Activated effector memory CD4-positive, alpha-beta T cell treated with anti-CD3 and anti-CD28 coated beads, Interleukin-2, amount 50 U/mL, for 16 hours (primary cell): ENCODE measurements at regions not wholly inside any gene's neighbourhood (a gene's known extent, or its start where the extent isn't known, plus 50 kb on each side); places are given as distances from the start of the nearest gene placed in this dataset.
"Not testable (repeated sequence)": the region's sequence is repeated elsewhere in the genome, so short reads cannot be mapped to it uniquely, and the experiment has no call there.

Experiments used
- DNase-seq: peaks from one replicate; pipeline ENCODE4 v3.0.0-alpha.2; 2020

GRCh38 chr15:39414201-39414600 is 166.7 kb upstream of the THBS1 start:
- DNase-seq: no peak

- DNase-seq: no peak
Observed at GRCh38 chr15:39415634-39416033, 165.2 kb upstream of the THBS1 start.

GRCh38 chr15:39416258-39416657 is 164.6 kb upstream of the THBS1 start:
- no peak for DNase-seq

- DNase-seq: no peak
Observed at GRCh38 chr15:39417366-39418134, 163.3 kb upstream of the THBS1 start.

GRCh38 chr15:39419651-39420050 is 161.2 kb upstream of the THBS1 start:
- no peak for DNase-seq

- not testable (repeated sequence) for DNase-seq
Observed at GRCh38 chr15:39420123-39420852, 160.6 kb upstream of the THBS1 start.

- DNase-seq: not testable (repeated sequence)
Observed at GRCh38 chr15:39420853-39421192, 160.1 kb upstream of the THBS1 start.

GRCh38 chr15:39426552-39427532 is 154.0 kb upstream of the THBS1 start:
- DNase-seq: peak; percentile 87

- no peak for DNase-seq
Observed at GRCh38 chr15:39427705-39428104, 153.2 kb upstream of the THBS1 start.

GRCh38 chr15:39429898-39430357 is 151.0 kb upstream of the THBS1 start:
- no peak for DNase-seq

GRCh38 chr15:39430389-39430788 is 150.5 kb upstream of the THBS1 start:
- no peak for DNase-seq

GRCh38 chr15:39431376-39431775 is 149.5 kb upstream of the THBS1 start:
- DNase-seq: no peak

- no peak for DNase-seq
Observed at GRCh38 chr15:39432026-39432425, 148.9 kb upstream of the THBS1 start.

GRCh38 chr15:39432912-39433348 is 147.9 kb upstream of the THBS1 start:
- no peak for DNase-seq

GRCh38 chr15:39433376-39433775 is 147.5 kb upstream of the THBS1 start:
- DNase-seq: no peak

GRCh38 chr15:39434163-39434562 is 146.7 kb upstream of the THBS1 start:
- no peak for DNase-seq

- DNase-seq: no peak
Observed at GRCh38 chr15:39434751-39435238, 146.1 kb upstream of the THBS1 start.

- DNase-seq: no peak
Observed at GRCh38 chr15:39435244-39435643, 145.6 kb upstream of the THBS1 start.

- no peak for DNase-seq
Observed at GRCh38 chr15:39438260-39438659, 142.6 kb upstream of the THBS1 start.

- DNase-seq: no peak
Observed at GRCh38 chr15:39438799-39439592, 141.9 kb upstream of the THBS1 start.

GRCh38 chr15:39442898-39443297 is 138.0 kb upstream of the THBS1 start:
- no peak for DNase-seq

- DNase-seq: no peak
Observed at GRCh38 chr15:39443659-39444219, 137.1 kb upstream of the THBS1 start.
